ENCODE measurements at regions not wholly inside any gene's neighbourhood (a gene's known extent, or its start where the extent isn't known, plus 50 kb on each side); places are given as distances from the start of the nearest gene placed in this dataset.

GRCh38 chr2:122707224-122707824, 951.9 kb downstream of the TSN start:
- no peak for TF ChIP-seq CTCF (tag by site-specific recombination; IDR thresholded peaks at IDR 0.05)
- TF ChIP-seq ZNF169 (tag by site-specific recombination; IDR thresholded peaks at IDR 0.05): no peak
- TF ChIP-seq ZNF211 (tag by site-specific recombination; IDR thresholded peaks at IDR 0.05; ENCODE audit: low read depth): no peak
- TF ChIP-seq MEIS1 (CRISPR knock-in tag; IDR thresholded peaks at IDR 0.05; ENCODE audit: borderline replicate concordance): no peak
- TF ChIP-seq HOXA7 (CRISPR knock-in tag; IDR thresholded peaks at IDR 0.05; ENCODE audit: borderline replicate concordance): no peak
- no peak for TF ChIP-seq OSR2 (tag by site-specific recombination; IDR thresholded peaks at IDR 0.05)
- TF ChIP-seq ZNF324 (tag by site-specific recombination; IDR thresholded peaks at IDR 0.05): no peak
- no peak for TF ChIP-seq BCL11A (tag by site-specific recombination; IDR thresholded peaks at IDR 0.05; ENCODE audit: low read depth)
- TF ChIP-seq ZNF670 (tag by site-specific recombination; IDR thresholded peaks at IDR 0.05; ENCODE audit: low read depth): no peak
